Liver (tissue), 8 donors: ENCODE measurements at regions not wholly inside any gene's neighbourhood (a gene's known extent, or its start where the extent isn't known, plus 50 kb on each side); places are given as distances from the start of the nearest gene placed in this dataset.

Experiments
- DNase-seq: peaks from one replicate; pipeline ENCODE4 v3.0.0-alpha.2; 2017; ENCODE audit warnings: low spot score
- H3K27ac ChIP-seq, 2 donors: one replicate each; pipeline ENCODE4 v1.7.0; 2013; ENCODE audit warnings: inconsistent platforms in 2 of 2, low read length in 2 of 2, control low read depth in 1 of 2, low read depth in 1 of 2, mild to moderate bottlenecking in 1 of 2
- H3K27me3 ChIP-seq, 4 donors: one replicate each; pipeline versions ENCODE4 v1.6.1 to v1.7.0; 2013; ENCODE audit warnings: low read length in 3 of 4, inconsistent platforms in 1 of 4, mild to moderate bottlenecking in 1 of 4, moderate library complexity in 1 of 4; ENCODE audit not compliant: control insufficient read depth in 4 of 4, insufficient read depth in 4 of 4
- H3K36me3 ChIP-seq, 4 donors: one replicate each; pipeline versions ENCODE4 v1.6.1 to v1.7.0; 2013; ENCODE audit warnings: low read length in 3 of 4, mild to moderate bottlenecking in 3 of 4, low read depth in 1 of 4, moderate library complexity in 1 of 4; ENCODE audit not compliant: control insufficient read depth in 4 of 4, insufficient read depth in 3 of 4
- H3K4me1 ChIP-seq, 4 donors: one replicate each; pipeline versions ENCODE4 v1.6.1 to v1.7.0; 2013; ENCODE audit warnings: low read length in 3 of 4, mild to moderate bottlenecking in 3 of 4, moderate library complexity in 1 of 4; ENCODE audit not compliant: control insufficient read depth in 4 of 4, insufficient read depth in 4 of 4
- H3K4me3 ChIP-seq, 3 donors: one replicate each; pipeline versions ENCODE4 v1.6.1 to v1.7.0; 2013; ENCODE audit warnings: low read length in 3 of 3, control low read depth in 1 of 3, low read depth in 1 of 3, mild to moderate bottlenecking in 1 of 3
- H3K9ac ChIP-seq, 2 donors: one replicate each; pipeline ENCODE4 v1.7.0; 2013; ENCODE audit warnings: low read length in 2 of 2, mild to moderate bottlenecking in 2 of 2, moderate library complexity in 2 of 2, control low read depth in 1 of 2, low read depth in 1 of 2
- H3K9me3 ChIP-seq, 4 donors: one replicate each; pipeline versions ENCODE4 v1.6.1 to v1.7.0; 2013; ENCODE audit warnings: low read length in 3 of 4; ENCODE audit not compliant: control insufficient read depth in 4 of 4
- ATF3 ChIP-seq: IDR thresholded peaks from 2 replicates; pipeline ENCODE4 v1.6.1; 2016; ENCODE audit warnings: antibody characterized with exemption
- CTCF ChIP-seq: fragments of 150-350 bp; IDR thresholded peaks from 2 replicates; pipeline ENCODE4 v1.5.1; 2017; ENCODE audit warnings: improper control_type of control experiment, low read depth, low read length; ENCODE audit not compliant: missing input control
- EGR1 ChIP-seq, 2 donors: IDR thresholded peaks; 2 replicates each; pipeline ENCODE4 v1.6.1; 2016 to 2018; ENCODE audit warnings: antibody characterized with exemption in 2 of 2, low read depth in 2 of 2
- FOXA1 ChIP-seq: IDR thresholded peaks from 2 replicates; pipeline ENCODE4 v1.6.1; 2016; ENCODE audit warnings: antibody characterized with exemption
- FOXA2 ChIP-seq: IDR thresholded peaks from 2 replicates; pipeline ENCODE4 v1.6.1; 2016; ENCODE audit warnings: antibody characterized with exemption
- HNF4A ChIP-seq, 2 donors: conservative IDR thresholded peaks; 2 replicates each; pipeline ENCODE4 v1.6.1; 2016; ENCODE audit warnings: antibody characterized with exemption in 2 of 2, mild to moderate bottlenecking in 2 of 2
- HNF4G ChIP-seq: IDR thresholded peaks from 2 replicates; pipeline ENCODE4 v1.6.1; 2016; ENCODE audit warnings: antibody characterized with exemption
- JUND ChIP-seq, 2 donors: IDR thresholded peaks; 2 replicates each; pipeline ENCODE4 v1.6.1; 2016; ENCODE audit warnings: antibody characterized with exemption in 2 of 2
- NR2F2 ChIP-seq: IDR thresholded peaks from 2 replicates; pipeline ENCODE4 v1.6.1; 2016; ENCODE audit warnings: antibody characterized with exemption
- RAD21 ChIP-seq, 2 donors: IDR thresholded peaks; 2 replicates each; pipeline ENCODE4 v1.6.1; 2016; ENCODE audit warnings: antibody characterized with exemption in 2 of 2, mild to moderate bottlenecking in 2 of 2
- RXRA ChIP-seq, 2 donors: IDR thresholded peaks; 2 replicates each; pipeline ENCODE4 v1.6.1; 2017 to 2018; ENCODE audit warnings: antibody characterized with exemption in 2 of 2, mild to moderate bottlenecking in 1 of 2
- SP1 ChIP-seq: IDR thresholded peaks from 2 replicates; pipeline ENCODE4 v1.6.1; 2018; ENCODE audit warnings: antibody characterized with exemption, mild to moderate bottlenecking
- TAF1 ChIP-seq: conservative IDR thresholded peaks from 2 replicates; pipeline ENCODE4 v1.6.1; 2016; ENCODE audit warnings: antibody characterized with exemption, mild to moderate bottlenecking
- YY1 ChIP-seq: IDR thresholded peaks from 2 replicates; pipeline ENCODE4 v1.6.1; 2016; ENCODE audit warnings: antibody characterized with exemption, mild to moderate bottlenecking
- ZBTB33 ChIP-seq: IDR thresholded peaks from 2 replicates; pipeline ENCODE4 v1.6.1; 2016; ENCODE audit warnings: antibody characterized with exemption
- WGBS: extraction: QIAGEN DNeasy Blood & Tissue Kit; methylation state at CpG from one replicate; pipeline ENCODE4 v1.1.7; 2013; 5-methylcytosine and 5-hydroxymethylcytosine counted together
- donor health status: healthy.
- donor health status: healthy.
- donor health status: healthy.
- donor health status: healthy.
- donor health status: healthy.

- 75% methylated on average over 5 of the region's 5 CpGs for WGBS
- no peak overlapping the region for H3K27ac ChIP-seq
Measured at GRCh38 chr3:64760258-64760657, 72.5 kb upstream of the ADAMTS9 start.

GRCh38 chr3:64759811-64760210, 72.0 kb upstream of the ADAMTS9 start:
- H3K4me3 ChIP-seq = no peak overlapping the region
- H3K4me1 ChIP-seq = no peaks in the 10 kb centered on the region
- no peak for DNase-seq
- H3K9me3 ChIP-seq = no peaks in the 10 kb centered on the region
- no peaks in the 10 kb centered on the region for H3K36me3 ChIP-seq
- no peaks in the 10 kb centered on the region for H3K27me3 ChIP-seq
- no peak for TF ChIP-seq NR2F2
- no peak for TF ChIP-seq TAF1
- no peak for TF ChIP-seq CTCF
- no peak for TF ChIP-seq SP1
- no peak for TF ChIP-seq EGR1 (IDR thresholded peaks at IDR 0.05; ENCODE audit: low read depth in 2 of 2)
- 83% methylated on average over 2 of the region's 2 CpGs for WGBS
- no peak overlapping the region for H3K27ac ChIP-seq
- H3K9ac ChIP-seq = no peak overlapping the region

More at GRCh38 chr3:64760258-64760657, 72.5 kb upstream of the ADAMTS9 start:
- Histone ChIP-seq H3K9me3 (no peaks in the 10 kb centered on the region), H3K27me3 (no peaks in the 10 kb centered on the region), H3K4me1 (no peaks in the 10 kb centered on the region), H3K4me3 (no peak overlapping the region), H3K9ac (no peak overlapping the region), H3K36me3 (no peaks in the 10 kb centered on the region)
- DNase-seq = no peak
- TF ChIP-seq JUND (IDR thresholded peaks at IDR 0.05) (no peak), ZBTB33 (no peak)

GRCh38 chr3:64756398-64756986, 68.7 kb upstream of the ADAMTS9 start:
- H3K4me3 ChIP-seq = no peak overlapping the region
- 89% methylated on average over 2 of the region's 2 CpGs for WGBS
- H3K36me3 ChIP-seq = no peaks in the 10 kb centered on the region
- H3K27me3 ChIP-seq = no peaks in the 10 kb centered on the region
- peaks cover 0 to 4% (median under 1%) of the 10 kb centered on the region in 4 donors for H3K9me3 ChIP-seq
- no peak for TF ChIP-seq RXRA (IDR thresholded peaks at IDR 0.05)
- no peak for TF ChIP-seq CTCF
- TF ChIP-seq FOXA1 = no peak
- TF ChIP-seq TAF1 = no peak
- no peak for TF ChIP-seq NR2F2
- no peak for TF ChIP-seq RAD21 (IDR thresholded peaks at IDR 0.05)
- no peak for TF ChIP-seq HNF4G
- TF ChIP-seq FOXA2 = no peak
- no peak for TF ChIP-seq ATF3
- no peak for TF ChIP-seq HNF4A (conservative IDR thresholded peaks at IDR 0.05)
- TF ChIP-seq YY1 = no peak
- H3K27ac ChIP-seq = no peak overlapping the region
- H3K9ac ChIP-seq = no peak overlapping the region
- DNase-seq = no peak
- no peaks in the 10 kb centered on the region for H3K4me1 ChIP-seq
